ENCODE measurements at regions not wholly inside any gene's neighbourhood (a gene's known extent, or its start where the extent isn't known, plus 50 kb on each side); places are given as distances from the start of the nearest gene placed in this dataset.

DNA sequence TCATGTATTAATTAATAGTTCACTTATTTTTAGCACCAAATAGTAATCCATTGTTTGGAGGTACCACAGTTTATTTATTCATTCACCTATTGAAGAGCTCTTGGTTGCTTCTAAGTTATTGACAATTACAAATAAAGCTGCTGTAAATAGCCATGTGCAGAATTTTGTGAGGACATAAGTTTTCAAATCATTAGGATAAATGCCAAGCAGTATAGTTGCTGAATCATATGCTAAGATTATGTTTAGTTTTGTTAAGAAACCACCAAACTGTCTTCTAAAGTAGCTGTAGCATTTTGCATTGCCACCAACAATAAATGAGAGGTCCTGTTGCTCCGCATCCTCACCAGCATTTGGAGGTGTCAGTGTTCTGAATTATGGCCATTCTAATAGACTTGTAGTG is 2126.8 kb downstream of the PCDH9 start:
- DNase-seq, result no peak

DNA sequence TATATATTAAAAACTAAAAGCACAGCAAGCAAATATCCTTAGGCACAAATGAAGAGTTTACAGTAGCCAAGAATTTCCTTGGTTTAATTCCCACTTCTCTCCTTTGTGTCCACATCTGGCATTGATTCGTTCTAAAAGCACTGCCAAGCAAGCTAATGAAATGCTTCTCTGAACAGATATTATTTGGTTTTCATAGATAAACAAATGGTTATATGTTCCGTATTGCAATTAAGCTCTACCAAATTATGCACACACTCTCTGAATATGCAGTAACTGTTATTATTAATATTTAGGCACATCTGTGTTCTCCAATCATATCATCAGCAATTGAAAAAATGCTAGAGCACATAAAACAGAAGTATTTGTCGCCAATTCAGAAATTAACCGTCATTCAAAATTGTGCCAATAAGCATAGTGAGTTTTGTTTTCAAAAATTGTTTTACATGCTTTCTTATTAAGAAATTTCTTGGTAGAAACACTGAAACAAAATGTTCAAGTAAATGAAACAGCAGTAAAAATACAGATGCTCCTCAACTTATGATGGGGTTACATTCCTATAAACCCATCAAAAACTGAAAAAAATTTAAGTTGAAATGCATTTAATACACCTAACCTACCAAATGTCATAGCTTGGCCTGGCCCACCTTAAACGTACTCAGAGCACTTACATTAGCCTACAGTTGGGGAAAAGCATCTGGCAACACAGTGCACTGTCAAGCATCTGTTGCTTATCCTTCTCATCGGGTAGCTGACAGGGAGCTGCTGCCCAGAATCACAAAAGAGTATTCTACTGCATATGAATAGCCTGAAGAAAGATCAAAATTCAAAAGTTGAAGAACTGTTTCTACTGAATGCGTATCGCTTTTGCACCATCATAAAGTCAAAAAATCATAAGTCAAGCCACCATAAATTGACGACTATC is 2134.7 kb downstream of the PCDH9 start:
- DNase-seq, result no peak

DNA sequence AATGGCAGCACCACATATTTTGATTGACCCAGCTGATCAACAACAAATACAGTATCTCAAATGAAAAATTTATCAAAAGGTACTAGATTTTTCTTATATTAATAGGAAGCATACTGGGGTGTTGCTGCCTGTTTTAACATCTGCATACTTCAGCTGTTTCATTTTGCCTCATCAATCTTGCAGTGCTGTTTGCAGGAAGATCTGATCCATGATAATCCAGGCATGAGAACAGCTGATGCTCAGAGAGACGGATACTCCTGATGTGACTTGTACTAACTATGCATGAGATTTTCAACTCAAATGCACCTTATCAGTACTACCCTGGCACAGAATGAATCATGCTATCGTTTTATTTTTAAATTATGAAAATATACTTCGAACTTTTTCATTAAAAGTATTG is 2136.8 kb downstream of the PCDH9 start:
- no peak for DNase-seq

DNA sequence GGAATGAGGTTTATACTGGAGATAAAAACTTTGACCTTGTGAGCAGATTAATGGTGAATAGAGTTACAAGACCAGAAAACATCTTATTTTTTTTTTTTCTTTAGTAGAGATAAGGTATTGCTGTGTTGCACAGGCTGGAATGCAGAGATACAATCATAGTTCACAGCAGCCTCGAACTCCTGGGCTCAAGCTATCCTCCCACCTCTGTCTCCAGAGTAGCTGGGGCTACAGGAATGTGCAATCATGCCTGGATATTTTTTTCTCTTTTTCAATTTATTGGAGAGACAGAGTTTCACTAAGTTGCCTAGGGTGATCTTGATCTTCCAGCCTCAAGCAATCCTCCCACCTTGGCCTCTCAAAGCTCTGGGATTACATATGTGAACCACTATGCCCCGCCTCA is 2139.1 kb downstream of the PCDH9 start:
- no peak for DNase-seq

DNA sequence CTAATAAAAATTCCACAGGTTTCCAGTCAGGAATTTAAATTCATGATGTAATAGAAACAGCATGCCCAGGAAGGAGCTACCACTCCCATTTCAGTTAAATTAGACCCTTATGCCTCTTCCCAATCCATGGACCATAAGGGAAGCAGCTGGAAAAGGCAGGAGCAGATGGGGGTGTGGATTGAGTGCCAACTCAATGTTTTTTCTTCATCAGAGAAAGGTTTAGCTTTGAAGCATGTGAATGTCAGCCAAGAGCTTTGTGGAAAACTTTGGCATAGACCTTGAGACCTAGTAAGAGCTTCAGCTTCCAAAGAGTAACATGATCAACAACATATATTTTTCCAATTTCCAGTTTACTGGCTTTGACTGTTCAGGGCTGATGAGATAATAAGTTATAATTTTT is 2139.9 kb downstream of the PCDH9 start:
- no peak for DNase-seq

DNA sequence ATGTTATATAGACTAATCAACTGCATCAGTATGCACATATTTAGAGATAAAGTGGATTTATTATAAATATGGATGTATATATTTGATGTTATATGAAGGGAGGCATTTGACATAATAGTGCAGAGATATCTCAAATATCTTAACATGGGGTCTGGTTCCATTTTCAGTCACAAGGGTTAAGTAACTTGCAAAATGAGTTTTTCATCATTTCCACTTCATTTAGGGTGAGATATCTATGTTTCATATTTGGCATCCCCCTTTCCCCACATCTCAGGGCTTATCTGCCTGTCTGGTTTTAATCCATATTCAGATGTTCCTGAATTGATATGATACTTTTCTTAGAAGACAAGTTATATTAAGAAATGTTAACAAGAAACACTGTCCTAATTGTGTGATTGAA is 2141.2 kb downstream of the PCDH9 start:
- no peak for DNase-seq

DNA sequence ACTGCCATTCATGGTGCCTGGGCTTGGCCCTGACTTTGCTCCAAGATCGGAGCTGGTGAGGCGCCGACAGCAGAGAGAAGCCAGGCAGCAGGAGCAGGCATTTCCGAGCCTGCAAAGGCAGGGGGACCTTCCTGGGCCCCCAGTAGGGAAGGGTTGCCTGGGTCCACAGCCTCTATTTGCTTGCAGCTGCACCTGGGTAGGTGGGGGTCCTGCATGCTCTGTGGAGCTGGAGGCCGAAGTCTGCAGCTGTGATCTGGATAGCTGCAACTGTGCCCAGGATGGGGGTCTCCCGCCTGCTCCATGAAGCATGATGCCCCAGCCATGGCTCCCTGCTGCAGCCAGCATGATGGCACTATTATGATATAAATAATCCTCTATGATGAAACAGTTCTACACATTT is 2144.2 kb downstream of the PCDH9 start:
- no peak for DNase-seq

DNA sequence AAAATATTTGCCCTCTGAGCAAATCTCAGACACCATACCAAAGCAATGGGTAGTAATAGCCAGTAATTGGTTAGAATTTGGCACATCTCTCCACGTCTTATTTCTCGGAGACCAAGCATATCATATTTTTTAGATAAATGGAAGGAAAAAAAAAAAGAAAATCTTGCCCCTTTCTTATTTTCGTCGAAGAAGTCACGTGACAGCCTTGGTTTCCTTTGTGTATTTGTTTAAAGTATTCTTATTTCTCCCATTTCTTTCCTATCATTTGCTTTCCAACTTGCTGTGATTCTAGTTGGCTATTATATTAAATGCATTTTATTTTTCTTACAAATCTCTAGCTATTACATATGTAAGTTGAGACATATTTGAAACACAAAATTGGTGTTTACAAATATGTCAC is 2155.9 kb downstream of the PCDH9 start:
- no peak for DNase-seq

DNA sequence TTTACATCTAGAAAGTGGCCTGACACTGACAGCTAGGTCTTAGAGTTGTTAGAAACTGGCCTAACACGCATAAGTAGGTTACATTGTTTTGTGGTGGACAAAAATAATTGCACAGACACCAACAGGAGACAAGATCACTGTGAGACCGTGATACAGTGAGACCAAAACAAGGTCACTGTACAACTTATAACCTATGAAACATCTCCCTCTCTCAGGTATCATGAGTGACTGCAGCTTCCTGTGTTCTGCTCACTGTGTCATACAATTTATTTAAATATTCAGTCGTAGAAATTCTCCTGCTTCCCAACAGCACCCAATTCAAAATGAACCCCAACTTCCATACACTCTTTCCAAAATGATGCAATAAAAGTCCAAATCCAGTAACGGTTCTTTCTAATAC is 2165.2 kb downstream of the PCDH9 start:
- DNase-seq, result no peak

DNA sequence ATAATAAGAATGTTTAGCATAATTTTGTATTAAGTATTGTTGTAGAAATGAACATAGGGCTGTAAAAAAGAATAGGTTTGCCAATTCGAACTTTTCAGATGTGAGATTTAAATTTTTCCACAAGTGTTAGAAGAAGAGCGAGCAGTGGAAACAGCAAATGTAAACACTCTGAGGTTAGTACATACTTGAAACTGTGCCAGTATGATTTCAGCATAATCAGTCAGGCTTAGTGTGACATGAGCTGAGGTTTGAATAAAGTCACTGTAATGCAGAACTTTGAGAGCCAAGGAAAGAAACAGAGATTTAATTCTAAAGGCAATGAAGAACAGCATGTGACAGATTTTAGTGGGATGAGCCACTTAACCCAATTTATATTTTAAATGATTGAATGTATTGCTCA is 2166.4 kb downstream of the PCDH9 start:
- no peak for DNase-seq

DNA sequence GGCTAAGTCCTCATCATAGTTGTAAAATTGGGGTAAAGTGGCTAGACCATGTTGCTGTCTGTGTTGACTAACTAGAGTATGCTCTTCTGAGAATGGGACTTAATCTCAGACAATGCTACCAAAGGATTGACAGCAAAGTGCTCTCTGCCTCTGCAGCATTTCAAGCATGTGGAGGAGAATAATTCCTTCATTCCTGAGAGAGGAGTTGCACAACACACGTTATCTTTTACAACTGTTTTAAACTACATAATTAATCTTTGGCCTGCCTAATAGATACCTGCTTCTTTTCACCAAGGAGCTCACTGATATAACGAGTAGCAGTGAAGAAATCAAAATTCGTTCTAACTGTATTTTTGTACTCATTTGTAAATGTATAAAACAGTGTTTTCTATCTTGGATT is 2172.2 kb downstream of the PCDH9 start:
- no peak for DNase-seq

DNA sequence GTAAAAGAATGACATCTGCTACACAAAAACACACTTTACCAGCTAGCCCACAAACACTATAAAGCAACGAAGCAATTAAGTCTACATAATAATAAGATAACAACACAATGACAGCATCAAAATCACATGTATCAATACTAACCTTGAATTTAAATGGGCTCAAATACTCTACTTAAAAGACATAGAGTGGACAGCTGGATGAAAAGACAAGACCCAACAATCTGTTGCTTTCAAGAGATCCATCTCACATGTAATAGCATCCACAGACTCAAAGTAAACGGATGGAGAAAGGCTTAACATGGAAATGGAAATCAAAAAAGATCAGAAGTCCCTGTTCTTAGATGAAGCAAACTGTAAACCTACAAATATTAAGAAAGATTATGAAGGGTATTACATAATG is 2175.9 kb downstream of the PCDH9 start:
- DNase-seq, result no peak

DNA sequence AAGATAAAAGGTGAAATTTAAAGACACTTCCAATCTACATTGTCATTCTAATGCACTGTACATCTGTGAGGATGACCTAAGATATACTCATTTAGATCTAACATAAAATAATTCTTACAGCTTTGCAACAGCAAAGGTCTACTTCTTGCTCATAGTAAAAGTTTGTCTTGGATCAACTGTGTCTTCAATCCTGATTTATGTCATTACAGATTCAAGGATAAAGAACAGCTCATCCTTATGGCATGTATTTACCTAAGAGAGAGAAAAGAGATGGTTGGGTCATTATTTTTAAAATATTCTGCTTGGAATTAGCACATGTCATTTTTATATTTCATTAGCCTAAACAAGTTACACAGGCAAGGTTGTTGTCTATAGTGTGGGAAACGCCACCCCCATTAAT is 2193.1 kb downstream of the PCDH9 start:
- DNase-seq, result no peak

DNA sequence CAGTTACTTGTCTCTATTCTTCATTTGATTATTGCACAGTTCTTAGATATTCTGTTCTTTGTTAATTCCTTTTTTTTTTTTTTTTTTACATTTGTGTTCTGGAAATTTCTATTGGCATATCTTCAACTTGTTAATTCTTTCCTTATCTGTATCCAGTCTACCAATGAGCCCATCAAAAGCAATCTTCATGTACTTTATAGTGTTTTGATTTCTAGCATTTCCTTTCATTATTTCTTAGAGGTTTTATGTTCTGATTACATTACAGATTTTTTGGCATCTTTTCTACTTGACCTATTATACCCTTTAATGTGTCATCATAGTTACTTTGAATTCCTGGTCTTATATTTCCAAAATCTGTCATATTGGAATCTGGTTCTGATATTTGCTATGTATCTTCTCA is 2194.8 kb downstream of the PCDH9 start:
- DNase-seq, result no peak

DNA sequence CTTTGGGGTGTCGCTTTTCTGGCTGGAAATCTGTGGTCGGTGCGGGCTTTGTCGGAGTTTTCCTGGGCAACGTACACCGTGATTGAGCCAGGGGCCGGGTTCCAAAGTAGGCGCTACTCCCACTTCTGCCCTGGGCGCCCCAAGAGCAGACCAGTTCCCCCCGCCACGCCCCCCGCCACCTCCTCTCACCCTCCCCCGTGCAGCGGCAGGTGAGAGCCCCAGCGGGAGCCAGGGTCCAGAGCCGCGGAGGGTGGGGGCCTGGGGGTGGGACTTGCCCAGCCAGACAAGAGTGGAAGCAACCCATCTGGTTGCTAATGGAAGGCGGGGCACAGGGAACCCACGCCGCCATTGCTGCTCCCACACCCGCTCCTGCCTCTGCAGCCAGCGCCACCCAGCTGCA is 2195.9 kb downstream of the PCDH9 start:
- no peak for DNase-seq

DNA sequence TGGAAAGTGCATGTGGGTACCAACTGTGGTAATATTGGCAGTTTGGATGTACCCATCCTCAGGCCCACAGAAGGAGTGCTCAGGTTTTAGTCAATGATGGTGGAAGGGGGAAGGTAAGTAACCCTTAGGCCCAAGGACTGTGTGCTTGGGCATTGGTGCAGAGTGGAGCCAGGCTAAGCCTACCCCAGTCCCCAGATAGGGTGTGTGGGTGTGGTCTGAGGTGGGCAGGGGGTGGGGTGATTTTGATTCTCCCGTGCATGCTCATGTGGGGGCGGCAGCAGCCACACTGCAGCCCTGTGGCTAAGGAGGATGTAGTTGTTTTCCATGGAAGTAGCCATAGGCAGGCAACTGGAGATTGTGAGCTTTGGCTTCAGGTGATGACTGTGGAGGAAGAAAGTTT is 2197.3 kb downstream of the PCDH9 start:
- no peak for DNase-seq

DNA sequence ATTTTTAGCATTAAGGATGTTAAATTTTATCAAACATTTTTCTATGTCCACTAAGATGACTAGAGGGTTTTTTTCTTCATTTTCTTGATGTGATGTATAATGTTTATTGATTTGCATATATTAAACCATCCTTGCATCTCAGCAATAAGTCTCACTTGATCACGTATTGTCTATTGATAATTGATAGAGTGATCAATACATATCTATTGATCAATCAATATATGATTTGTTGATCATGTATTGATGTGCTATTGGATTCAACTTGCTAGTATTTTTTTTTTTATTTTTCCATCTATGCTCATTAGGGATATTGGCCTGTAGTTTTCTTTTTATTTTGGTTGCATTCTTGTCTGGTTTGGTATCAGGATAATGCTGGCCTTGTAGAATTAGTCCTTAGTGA is 2202.0 kb downstream of the PCDH9 start:
- no peak for DNase-seq

DNA sequence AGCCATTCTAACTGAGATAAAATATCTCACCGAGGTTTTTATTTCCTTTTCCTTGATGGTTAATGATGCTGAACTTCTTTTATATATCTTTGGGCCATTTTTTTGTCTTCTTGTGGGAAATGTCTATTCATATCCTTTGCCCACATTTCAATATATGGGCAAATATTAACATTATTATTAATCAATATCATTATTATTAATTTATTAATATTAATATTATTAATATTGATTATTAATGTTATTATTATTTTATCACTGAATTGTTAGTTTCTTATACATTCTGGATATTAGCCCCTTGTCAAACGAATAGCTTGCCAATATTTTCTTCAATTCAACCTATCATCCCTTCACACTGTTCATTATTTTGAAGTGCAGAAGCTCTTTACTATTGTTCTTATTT is 2203.6 kb downstream of the PCDH9 start:
- DNase-seq, result no peak

DNA sequence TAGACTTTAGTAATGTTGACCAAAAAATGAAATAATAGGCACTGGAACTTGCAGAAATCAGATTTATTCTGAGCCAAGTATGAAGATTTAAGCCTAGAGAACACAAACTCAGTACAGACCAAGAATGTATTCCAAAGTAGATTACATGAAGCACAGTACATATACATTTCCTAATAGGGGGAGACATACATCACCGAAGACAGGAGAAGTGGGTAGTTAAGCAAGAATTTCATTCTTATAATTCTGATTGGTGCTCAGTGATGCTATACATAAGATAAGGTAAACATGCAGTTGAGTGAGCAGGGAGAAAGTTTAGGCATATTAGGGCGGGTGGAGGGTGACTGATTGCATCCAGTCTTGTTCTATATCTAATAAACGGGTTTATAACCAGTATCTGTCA is 2218.8 kb downstream of the PCDH9 start:
- DNase-seq, result no peak

DNA sequence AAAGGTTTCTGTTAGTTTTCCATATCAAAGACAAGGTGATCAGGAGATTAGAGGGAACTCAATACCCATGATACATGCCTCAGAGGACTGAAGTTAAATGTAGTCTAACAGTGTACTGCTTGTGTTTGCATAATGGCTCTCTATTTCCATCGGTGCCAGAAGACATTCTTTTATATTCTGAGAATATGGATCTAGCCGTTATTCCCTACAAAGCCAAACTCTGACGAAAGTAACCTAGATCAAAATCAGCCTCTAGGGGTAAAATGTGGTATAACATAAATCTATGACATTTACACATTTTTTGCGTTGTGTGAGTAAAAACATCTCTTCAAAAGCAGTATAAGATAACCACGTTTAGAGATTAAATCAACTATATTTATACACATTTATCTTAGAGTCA is 2232.7 kb downstream of the PCDH9 start:
- no peak for DNase-seq

DNA sequence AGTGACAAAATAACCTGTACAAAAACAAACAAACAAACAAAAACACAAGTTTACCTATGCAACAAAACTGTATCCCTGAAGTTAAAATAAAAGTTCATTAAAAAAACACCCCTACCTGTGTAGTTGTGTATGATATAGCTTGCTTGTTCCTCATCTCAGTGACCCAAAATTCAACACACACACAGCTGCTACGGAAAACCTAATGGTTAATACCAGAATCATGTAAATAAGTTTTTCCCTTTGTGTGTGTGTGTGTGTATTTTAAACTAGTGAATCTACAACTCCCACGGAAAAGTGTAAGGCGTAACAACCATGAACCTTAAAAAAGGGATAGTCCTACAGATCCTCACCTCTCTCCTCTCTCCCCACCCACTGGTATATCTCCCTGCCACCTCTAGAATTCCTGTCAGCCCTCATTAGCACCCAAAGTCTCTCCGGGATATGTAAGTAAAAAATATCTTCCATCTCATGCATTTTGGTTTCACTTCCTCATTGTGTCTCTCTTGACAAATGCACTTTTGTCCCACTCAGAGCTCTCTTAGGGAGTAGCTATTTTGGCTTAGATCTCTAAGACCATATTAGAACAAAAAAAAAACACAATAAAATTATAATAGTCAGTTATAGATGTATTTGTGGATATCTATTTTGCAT is 2236.5 kb downstream of the PCDH9 start:
- DNase-seq, result no peak

DNA sequence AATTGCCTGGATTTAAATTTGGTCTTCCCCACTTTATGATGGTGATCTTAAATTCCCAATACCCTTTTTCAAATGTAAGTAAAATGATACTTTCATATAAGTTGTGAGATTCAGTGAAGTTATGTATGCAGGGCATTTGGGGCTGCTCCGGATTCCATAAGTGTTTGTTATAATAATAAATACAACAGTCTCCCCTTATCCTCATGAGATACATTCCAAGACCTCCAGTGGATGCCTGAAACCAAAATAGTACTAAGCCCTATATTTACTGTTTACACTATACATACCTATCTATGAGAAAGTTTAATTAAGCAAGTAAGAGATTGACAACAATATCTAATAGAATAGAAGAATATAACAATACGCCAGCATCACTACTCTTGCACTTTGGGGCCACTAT is 2237.8 kb downstream of the PCDH9 start:
- no peak for DNase-seq

DNA sequence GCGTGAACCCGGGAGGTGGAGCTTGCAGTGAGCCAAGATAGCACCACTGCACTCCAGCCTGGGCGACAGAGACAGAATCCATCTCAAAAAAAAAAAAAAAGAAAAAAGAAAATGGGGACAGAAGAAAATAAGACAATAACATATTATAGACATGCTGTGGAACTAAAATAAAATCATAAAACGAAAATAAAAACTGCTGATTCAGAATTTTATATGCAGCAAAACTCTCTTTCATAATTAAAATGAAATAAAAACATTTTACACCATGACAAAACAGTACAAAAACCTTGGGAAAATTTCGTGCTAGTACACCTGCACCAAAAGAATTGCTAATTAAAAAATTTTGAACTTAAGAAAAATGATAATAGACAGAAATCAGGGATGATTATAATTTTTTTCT is 2245.1 kb downstream of the PCDH9 start:
- DNase-seq, result no peak

DNA sequence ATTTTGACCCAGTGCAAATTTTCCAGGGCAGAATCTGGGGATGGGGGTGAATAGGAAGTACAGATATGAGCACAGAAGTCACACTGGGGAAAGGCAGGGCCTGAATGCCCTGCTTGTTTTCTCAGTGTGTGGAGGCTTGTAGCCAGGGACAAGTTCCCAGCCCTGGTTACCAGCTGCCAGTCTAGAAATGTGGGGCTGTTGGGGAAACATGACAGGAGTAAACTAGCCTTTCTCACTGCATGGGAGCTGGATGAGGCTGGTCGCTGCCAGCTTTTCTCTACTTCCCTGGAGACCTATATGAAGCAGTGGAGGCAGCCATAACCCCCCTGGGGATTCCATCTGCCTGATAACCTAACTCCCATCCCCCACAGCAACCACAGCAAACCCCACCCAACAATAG is 2267.7 kb downstream of the PCDH9 start:
- no peak for DNase-seq

DNA sequence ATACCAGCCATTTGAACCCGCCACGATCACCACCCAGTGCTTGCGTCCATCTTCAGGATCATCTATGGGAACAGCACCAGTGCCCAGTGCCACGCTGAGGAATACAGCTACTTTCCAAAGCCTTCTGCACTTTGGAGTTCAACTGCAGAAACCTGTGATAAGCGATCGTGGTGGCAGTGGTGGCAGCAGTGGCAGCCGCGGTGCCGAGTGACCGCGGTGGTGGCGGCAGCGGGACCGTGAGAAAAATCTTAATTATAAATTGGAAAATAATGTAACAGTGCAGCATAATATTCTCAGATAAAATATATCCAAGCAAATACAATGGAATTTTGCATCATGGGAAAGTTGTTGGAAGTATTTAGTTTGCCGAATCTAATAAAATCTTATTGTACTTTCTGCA is 2270.9 kb downstream of the PCDH9 start:
- no peak for DNase-seq
